ENCODE measurements at regions not wholly inside any gene's neighbourhood (a gene's known extent, or its start where the extent isn't known, plus 50 kb on each side); places are given as distances from the start of the nearest gene placed in this dataset.
A peak's percentile ranks its signal among the peaks of the same experiment; 100 is the strongest.
"Not testable (repeated sequence)": the region's sequence is repeated elsewhere in the genome, so short reads cannot be mapped to it uniquely, and the experiment has no call there.

DNA sequence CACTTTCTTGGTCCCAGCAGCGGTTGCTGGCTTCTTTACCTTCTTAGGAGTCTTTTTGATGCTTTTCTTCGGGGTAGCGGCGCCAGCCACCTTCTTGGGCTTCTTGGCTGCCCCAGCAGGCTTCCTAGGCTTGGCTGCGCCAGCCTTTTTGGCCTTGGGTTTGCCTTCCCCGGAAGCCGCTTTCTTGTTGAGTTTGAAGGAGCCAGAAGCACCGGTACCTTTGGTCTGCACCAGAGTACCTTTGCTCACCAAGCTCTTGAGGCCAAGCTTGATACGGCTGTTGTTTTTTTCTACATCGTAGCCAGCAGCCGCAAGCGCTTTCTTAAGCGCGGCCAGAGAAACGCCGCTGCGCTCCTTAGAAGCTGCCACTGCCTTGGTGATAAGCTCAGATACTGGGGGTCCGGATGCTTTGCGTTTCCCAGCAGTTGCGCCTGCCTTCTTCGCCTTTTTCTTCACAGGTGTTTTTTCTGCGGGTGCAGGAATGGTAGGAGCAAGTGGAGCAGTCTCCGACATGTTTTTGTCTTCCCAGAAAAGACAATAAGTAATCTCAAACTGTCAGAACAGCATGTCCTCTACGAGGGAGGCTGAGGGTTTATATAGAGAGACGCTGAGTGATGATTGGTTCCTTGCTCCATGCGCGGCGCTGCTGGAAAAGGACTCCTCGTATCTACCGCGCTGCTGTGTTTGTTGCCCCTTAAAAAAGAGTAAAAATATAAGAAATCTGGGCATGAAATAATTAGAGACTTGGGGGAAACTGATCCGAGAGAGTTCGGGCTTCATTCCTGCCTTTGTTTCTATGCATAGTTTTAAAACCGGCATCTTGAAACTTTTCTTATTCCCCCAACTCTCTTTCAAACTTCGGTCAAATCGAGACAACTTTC lies 130.3 kb upstream of the BTN3A2 start:
- Histone ChIP-seq H3K9me3 (ENCODE audit: low read depth, low read length, poor library complexity, severe bottlenecking) (no peaks in the 10 kb centered on the region), H3K27me3 (replicated peaks; ENCODE audit: insufficient read depth, low read depth, low read length, poor library complexity) (no peaks in the 10 kb centered on the region), H3K4me1 (ENCODE audit: insufficient read depth, low read length, poor library complexity, severe bottlenecking) (peaks cover 24% of the 10 kb centered on the region), H3K36me3 (ENCODE audit: insufficient read depth, low read length, poor library complexity, severe bottlenecking) (no peaks in the 10 kb centered on the region), H3K27ac (ENCODE audit: low read depth, low read length, poor library complexity, severe bottlenecking) (peak overlapping the region; percentile 90), H3K4me3 (ENCODE audit: low read depth, low read length, poor library complexity, severe bottlenecking) (peak overlapping the region; percentile 54)
- peak; percentile 93 for DNase-seq (ENCODE audit: low spot score)
- TF ChIP-seq EZH2 (IDR thresholded peaks at IDR 0.05; ENCODE audit: borderline replicate concordance, low read depth, low read length, poor library complexity, severe bottlenecking) (no peak), CTCF (conservative IDR thresholded peaks at IDR 0.05; ENCODE audit: low read depth, low read length) (no peak)
- BruUV-seq (replicated peaks): TSS peak; percentile 99
- CTCF ChIA-PET: no interaction called here
- intact Hi-C loops (cut with micrococcal nuclease; ENCODE audit: unreplicated experiment): no loop called here
- POLR2A ChIA-PET (ENCODE audit: low non-redundant PET): interaction anchor here (1.0 to 2.1 kb wide), 3 partner anchors 18 to 36 kb away, joined by 5 to 15 read pairs (median 5); a partner anchor contains a TSS

DNA sequence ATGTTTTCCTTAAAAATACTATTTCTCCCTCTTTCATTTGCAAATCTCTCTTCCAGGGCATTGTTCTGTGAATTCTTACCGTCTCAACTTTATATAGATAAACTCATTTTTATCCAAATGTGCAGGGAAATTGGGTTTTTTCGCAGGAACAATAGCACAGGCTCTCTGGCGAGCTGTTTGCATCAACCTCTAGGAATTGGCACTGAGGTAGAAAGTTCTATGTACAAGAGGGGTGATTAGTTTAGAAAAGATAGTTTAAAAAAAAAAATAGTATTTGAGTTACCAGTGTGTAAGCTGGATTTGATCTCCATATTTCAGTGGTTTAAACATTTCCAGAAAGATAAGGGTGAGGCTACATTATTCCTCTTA lies 129.7 kb upstream of the BTN3A2 start:
- H3K4me3 ChIP-seq (ENCODE audit: low read depth, low read length, poor library complexity, severe bottlenecking): peak overlapping the region; percentile 54
- DNase-seq (ENCODE audit: low spot score): no peak
- no peaks in the 10 kb centered on the region for H3K27me3 ChIP-seq (replicated peaks; ENCODE audit: insufficient read depth, low read depth, low read length, poor library complexity)
- no TSS peak for BruUV-seq (replicated peaks)
- ChIA-PET POLR2A (ENCODE audit: low non-redundant PET) (interaction anchor here (2.1 kb wide), 1 partner anchor 19 kb away, joined by 15 read pairs; a partner anchor contains a TSS), CTCF (no interaction called here)
- H3K36me3 ChIP-seq (ENCODE audit: insufficient read depth, low read length, poor library complexity, severe bottlenecking): no peaks in the 10 kb centered on the region
- H3K4me1 ChIP-seq (ENCODE audit: insufficient read depth, low read length, poor library complexity, severe bottlenecking): peaks cover 19% of the 10 kb centered on the region
- peak overlapping the region; percentile 90 for H3K27ac ChIP-seq (ENCODE audit: low read depth, low read length, poor library complexity, severe bottlenecking)
- TF ChIP-seq CTCF (conservative IDR thresholded peaks at IDR 0.05; ENCODE audit: low read depth, low read length) (no peak), EZH2 (IDR thresholded peaks at IDR 0.05; ENCODE audit: borderline replicate concordance, low read depth, low read length, poor library complexity, severe bottlenecking) (no peak)
- H3K9me3 ChIP-seq (ENCODE audit: low read depth, low read length, poor library complexity, severe bottlenecking): no peaks in the 10 kb centered on the region
- intact Hi-C loops (cut with micrococcal nuclease; ENCODE audit: unreplicated experiment): no loop called here

DNA sequence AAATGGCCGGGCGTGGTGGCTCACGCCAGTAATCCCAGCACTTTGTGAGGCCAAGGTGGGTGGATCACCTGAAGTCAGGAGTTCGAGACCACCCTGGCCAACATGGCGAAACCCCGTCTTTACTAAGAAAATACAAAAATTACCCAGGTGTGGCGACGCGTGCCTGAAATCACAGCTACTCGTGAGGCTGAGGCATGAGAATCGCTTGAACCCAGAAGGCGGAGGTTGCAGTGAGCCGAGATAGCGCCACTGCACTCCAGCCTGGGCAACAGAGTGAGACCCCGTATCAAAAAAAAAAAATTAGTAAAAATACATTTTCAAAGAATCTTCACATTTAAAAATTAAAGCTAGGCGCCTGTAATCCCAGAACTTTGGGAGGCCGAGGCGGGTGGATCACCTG lies 125.6 kb upstream of the BTN3A2 start:
- intact Hi-C loops (cut with micrococcal nuclease; ENCODE audit: unreplicated experiment); H3K4me1 ChIP-seq (ENCODE audit: insufficient read depth, low read length, poor library complexity, severe bottlenecking); H3K4me3 ChIP-seq (ENCODE audit: low read depth, low read length, poor library complexity, severe bottlenecking); H3K9me3 ChIP-seq (ENCODE audit: low read depth, low read length, poor library complexity, severe bottlenecking); BruUV-seq (replicated peaks); POLR2A ChIA-PET (ENCODE audit: low non-redundant PET); CTCF ChIA-PET; H3K36me3 ChIP-seq (ENCODE audit: insufficient read depth, low read length, poor library complexity, severe bottlenecking); H3K27me3 ChIP-seq (replicated peaks; ENCODE audit: insufficient read depth, low read depth, low read length, poor library complexity); DNase-seq (ENCODE audit: low spot score): not testable (repeated sequence)
- peak overlapping the region; percentile 88 for H3K27ac ChIP-seq (ENCODE audit: low read depth, low read length, poor library complexity, severe bottlenecking)

Measured in A673 (cell line).